NCI-H187 (cell line): ENCODE measurements at regions not wholly inside any gene's neighbourhood (a gene's known extent, or its start where the extent isn't known, plus 50 kb on each side); places are given as distances from the start of the nearest gene placed in this dataset.
"Not testable (repeated sequence)": the region's sequence is repeated elsewhere in the genome, so short reads cannot be mapped to it uniquely, and the experiment has no call there.

Experiments
- DNase-seq, 2 experiments: peaks; one replicate each; lab custom pipeline; 2025; lab: John Stamatoyannopoulos, UW

DNA sequence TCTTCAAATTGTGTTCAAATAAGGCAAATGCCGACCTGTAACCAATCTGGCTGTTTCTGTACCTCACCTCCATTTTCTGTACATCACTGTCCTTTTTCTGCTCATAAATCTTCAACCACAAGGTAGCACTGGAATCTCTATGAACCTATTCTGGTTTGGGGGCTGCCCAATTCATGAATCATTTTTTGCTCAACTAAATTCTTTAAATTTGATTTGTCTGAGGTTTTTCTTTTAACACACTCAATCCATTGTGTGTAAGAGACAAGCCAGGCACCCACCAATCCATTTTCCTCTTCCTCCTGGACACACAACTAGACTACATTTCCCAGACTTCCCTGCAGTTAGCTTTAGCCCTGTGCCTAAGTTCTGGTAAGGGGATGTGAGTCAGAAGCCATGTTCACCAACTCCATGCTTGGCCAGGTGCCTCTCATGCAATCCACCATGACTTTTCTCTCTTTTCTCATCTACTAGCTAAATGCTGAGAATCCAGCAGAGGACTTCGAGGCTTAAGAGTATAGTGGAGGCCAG is 193.2 kb upstream of the KLF3 start:
- DNase-seq: no peak

GRCh38 chr4:38482696-38483095 is 181.3 kb upstream of the KLF3 start:
- no peak for DNase-seq

DNA sequence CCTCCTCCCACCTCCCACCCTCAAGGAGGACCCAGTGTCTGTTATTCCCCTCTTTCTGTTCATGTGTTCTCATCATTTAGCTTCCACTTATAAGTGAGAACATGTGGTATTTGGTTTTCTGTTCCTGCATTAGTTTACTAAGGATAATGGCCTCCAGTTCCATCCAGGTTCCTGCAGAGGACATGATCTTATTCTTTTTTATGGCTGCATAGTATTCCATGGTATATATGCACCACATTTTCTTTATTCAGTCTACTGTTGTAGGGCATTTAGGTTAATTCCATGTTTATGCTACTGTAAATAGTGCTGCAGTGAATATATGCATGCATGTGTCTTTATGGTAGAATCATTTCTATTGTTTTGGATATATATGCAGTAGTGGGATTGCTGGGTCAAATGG is 180.4 kb upstream of the KLF3 start:
- DNase-seq: not testable (repeated sequence)

DNA sequence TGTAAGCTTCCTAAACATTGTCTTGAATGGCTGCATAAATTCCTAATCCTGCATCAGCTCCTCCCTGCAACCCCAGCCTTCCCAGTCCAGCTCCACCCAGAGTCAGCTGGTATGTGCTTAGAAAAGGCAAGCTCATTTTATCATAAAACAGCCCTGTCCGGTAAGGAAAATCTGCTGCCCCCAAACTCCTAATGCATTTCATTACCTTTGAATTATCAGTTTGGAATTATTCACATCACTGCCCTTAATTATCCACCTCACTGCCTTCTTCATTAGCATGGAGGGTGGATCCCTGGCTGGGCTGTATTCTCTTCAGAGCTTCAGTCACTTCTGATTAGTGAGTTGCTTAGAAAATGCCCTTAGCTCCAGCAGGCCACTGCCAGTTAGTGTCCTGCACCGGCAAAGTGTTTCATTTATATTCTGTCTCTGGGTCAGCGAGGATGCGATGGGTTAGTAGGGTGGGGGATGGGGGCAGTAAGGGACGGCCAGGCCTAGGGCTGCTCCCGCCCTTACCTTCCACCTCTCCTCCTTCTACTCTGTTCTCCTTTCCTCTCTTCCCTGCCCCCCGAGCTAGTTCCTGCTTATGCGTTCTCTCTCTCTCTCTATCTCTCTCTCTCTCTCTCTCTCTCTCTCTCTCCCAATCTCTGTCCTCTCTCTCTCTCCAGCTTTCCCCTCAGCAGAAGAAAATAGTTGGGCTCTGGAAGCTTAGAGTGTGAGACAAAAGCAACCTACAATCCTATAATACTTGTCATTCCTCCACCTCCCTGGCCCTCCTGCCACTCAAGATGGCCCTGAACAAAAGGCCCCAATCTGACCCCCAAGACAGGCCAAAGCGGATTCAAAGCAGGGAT is 174.8 kb upstream of the KLF3 start:
- DNase-seq: no peak

DNA sequence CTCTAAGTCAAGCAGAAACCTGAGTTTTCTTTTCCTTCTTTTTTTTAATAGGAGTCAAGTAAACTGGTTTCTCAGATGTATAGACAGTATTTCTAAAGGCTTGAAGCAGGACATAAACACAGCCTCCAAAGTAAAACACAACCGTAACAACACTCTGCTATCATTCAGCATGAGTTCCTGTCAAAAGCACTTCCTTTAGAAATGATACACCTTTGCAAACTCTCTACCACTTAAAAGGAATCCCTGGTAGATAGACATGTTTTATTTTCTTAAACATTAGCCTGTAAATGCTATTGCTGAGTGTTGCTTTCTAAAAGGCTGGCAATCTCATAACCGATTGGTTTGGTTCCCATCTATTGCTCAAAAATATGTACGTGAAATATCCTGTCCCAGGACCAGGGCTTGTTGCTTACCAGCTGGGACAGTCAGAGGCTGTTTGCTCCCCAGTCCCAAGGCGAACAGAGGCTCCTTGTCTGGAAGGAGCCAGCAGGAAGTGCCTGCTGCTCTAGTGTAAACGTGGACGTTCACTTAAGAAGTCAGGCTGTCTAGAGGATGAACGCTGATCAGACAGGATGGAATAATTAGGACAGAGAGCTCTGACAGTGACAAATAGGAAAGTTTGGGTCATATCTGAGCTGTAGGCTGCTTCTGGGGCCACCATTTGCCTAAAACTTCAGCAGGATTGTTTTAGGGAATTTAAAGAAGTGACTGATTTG is 173.9 kb upstream of the KLF3 start:
- no peak for DNase-seq

- DNase-seq: no peak
These were observed 173.1 kb upstream of the KLF3 start for GRCh38 chr4:38490753-38491446.

GRCh38 chr4:38491854-38492478 is 172.0 kb upstream of the KLF3 start:
- no peak for DNase-seq

GRCh38 chr4:38493066-38493465 is 170.9 kb upstream of the KLF3 start:
- DNase-seq: no peak

GRCh38 chr4:38495446-38495845 is 168.6 kb upstream of the KLF3 start:
- DNase-seq: no peak

DNA sequence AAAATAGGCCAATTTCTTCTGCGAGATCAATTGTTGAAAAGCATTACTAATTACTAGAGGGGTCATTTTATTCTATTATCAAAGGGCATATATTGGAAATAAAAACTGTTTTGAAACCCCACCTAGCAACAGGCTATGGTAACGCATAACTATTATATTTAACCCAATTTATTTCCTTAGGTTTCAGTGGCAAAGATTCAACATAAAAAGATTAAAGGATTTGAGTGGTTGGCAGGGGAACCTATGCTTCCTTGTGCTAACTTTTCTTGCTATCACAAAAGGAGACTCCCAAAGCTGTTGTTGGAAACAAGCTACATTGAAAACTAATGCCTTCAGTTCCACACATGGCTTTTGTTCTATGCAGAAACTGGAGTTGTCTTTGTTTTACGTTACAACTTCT is 166.9 kb upstream of the KLF3 start:
- DNase-seq: no peak

DNA sequence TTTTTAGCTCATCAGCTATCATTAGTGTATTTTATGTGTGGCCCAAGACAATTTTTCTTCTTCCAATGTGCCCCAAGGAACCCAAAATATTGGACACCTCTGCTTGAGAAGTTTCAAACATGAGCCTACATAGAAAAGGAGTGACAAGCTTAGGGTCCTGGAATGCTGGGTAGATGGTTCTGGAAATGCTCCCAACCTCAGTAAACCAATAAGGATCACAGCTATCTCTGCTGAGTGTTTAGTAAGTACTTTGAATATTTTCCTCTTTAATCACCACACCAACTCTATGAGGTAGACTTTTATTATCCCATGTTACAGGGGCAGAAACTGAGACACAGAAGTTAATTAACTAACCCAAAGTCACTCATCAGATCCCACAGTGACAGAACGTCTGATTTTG is 164.9 kb upstream of the KLF3 start:
- DNase-seq: no peak

DNA sequence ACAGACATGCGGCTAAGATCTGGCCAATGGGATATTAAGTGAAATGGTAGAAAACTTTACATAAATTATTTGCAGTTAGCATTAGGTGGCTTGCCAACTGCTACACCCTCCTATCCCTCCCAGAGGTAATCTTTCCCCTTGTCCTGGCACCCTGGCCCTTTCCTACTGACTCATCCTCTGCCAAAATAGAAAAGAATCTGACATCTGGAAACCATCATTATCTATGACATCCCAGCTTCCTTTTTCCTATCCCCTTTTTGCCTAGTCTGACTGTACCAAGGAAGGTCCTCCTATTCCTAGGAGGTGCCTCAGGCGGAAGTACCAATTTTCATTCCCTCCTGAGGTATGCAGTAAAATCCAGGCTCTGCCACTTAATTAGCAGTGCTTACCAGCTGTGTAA is 163.6 kb upstream of the KLF3 start:
- DNase-seq: no peak

DNA sequence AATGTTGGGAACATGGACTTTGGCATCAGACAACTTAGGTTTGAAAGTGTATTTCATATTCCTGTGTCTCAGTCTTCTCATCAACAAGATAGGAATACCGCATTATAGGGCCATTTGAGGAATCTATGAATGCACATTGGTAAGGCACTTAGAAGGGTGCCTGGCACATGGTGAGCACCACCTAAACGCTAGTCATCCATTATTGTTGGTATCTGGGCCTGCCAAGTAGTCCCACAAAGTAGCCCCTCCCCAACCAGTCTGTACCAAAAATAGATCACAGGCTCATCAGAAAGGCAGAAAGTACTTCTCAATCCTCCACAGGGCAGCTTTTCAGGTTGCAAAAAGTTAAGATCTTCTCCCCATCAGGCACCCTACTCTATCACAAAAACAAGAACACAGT is 162.3 kb upstream of the KLF3 start:
- no peak for DNase-seq

DNA sequence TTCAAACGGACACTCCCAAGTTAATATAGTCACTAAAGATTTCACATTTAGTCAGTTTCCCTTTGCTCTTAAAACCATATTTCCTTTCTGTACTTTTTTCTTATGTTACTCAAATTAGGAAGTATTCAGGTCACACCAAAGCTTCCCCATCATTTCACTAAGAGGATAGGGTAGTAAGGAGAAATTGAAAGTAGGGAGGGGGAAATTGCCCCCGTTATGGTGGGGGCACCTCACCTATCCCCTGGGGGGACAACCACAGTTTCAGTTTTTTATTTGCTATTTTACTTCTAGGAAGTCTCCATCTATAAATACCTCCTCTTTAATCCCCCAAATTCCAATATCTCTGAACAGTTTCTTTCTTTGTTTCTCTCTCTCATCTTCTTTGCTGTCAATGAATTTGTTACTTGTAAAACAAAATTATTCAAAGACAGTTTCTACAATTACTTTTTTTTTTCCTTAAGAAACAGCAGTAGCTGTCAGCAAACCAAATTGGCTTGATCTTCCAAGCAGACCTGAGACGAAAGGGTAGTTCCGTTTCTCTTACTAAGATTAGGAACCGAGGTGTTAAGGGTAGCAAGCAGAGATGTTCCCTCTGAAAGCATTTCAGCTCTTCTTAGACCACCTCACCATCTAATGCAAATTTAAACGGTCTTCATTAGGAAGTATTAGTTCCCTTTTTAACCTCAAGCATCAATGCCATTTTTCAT is 160.2 kb upstream of the KLF3 start:
- no peak for DNase-seq

DNA sequence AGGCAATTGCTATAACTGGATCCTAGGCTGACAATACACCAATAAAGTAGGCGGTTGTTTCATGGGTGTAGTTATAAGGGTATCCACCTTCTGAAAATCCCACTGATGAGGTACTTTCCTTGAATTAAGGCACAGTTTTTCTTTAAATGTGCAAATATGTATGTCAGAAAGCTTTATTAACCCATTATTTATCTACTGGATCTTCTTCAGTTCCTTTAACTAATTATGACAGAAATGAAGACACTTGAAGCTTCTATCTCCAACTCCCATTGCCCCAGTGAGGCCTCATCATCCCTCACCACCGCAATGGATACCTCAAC is 159.6 kb upstream of the KLF3 start:
- no peak for DNase-seq

GRCh38 chr4:38509551-38509950 is 154.4 kb upstream of the KLF3 start:
- DNase-seq: no peak

DNA sequence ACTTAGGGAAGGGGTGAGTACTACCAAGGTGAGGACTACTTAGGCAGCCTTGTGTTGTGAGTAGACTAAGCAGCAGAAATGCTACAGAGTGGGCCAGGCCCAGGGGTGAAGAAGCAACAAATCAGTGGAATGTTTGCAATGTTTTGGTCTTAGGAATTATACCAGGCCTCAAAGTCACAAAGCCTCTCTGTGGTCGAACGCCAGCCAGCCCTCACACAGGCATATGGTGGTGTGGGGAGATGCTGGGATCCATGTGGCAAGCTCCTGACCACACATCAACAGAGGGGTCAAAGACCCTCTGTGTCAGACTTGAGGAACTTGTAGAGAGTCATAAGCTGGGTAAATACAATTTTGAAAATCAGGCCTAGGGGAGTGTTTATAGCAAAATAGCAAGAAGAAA is 153.8 kb upstream of the KLF3 start:
- DNase-seq: no peak

DNA sequence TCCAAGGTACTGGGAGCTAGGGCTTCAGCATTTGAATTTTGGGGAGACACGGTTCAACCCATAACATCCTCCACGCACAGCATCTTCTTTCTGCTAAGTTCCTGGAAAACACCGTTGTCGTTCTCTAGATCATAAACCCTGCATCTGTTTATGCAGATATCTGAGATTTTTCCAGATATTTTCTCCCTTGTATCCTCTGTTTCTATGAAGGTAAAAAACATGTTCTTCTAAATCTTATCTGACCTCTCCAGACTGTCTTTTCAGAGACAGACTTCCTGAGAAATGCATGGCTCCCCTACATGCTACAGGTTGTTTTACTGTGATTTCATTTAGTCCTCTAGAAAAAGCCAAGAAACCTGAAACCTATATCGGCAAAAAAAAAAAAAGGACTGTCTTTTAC is 152.3 kb upstream of the KLF3 start:
- no peak for DNase-seq

DNA sequence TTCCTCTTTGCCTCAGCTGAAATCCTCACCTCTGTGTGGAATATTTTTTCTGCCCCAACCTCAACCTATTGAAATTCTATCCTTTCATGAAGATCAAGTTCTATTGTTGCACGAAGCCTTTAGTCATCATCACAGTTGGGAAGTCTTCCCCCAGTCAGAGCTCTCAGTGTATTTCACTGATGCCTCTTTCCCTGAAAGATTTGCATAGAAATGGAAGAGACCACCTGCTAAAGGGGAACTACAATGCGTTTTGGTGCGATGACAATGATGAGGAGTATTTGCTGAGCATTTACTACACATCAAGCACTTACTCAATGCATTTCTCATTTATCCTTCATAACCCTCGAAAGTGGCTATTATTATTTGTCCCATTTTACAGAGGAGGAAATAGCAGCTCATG is 151.2 kb upstream of the KLF3 start:
- DNase-seq: no peak

- DNase-seq: no peak
These were observed 149.4 kb upstream of the KLF3 start for GRCh38 chr4:38514465-38515146.

DNA sequence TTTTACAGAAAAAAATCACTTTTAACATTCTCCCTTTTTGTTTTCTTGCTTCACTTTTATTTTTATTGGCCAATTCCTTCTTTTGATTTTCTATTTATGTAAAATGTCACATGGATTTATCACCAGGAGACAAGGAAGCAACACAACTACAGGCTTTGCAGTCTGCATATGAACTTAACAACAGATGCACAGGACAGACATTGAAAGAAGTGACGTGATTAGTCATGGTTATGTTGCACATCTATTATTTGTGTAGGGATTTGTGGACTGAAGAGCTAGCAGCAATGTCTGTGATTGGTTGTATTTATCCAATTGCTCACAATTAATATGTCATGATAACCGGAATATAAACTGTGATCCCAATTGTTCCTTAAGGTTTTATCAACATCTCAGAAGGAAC is 147.8 kb upstream of the KLF3 start:
- DNase-seq: no peak
